GM12878 (cell line): ENCODE measurements at regions not wholly inside any gene's neighbourhood (a gene's known extent, or its start where the extent isn't known, plus 50 kb on each side); places are given as distances from the start of the nearest gene placed in this dataset.

Experiments
- ATAC-seq: fragments of 200-7000 bp; cut with Tn5 transposase; 3 replicates; pipeline ENCODE4 v1.9.1; 2020; ENCODE audit warnings: mild to moderate bottlenecking, moderate library complexity
- BruUV-seq: library from RNA; stranded (reverse); fragments of 400-500 nt; replicated peaks from 2 replicates; lab custom pipeline; 2021; lab: Mats Ljungman, UMichigan
- CTCF ChIA-PET: fragments of 300-600 bp; sonication (Branson Sonifier 250); formaldehyde crosslinking; extraction: SDS; loops from one replicate; lab custom pipeline; 2021; ENCODE audit warnings: inconsistent platforms; lab: Yijun Ruan, JAX
- POLR2A ChIA-PET: fragments of 350-600 bp; formaldehyde crosslinking; extraction: SDS; loops from one replicate; lab custom pipeline; 2021; ENCODE audit warnings: inconsistent platforms; lab: Charles Lee
- RAD21 ChIA-PET: fragments of 300-600 bp; sonication (Branson Sonifier 250); formaldehyde crosslinking; loops from one replicate; lab custom pipeline; 2023; ENCODE audit warnings: antibody characterized with exemption; ENCODE audit not compliant: unreplicated experiment; lab: Charles Lee
- SMC1A ChIA-PET: fragments of 300-600 bp; sonication (Branson Sonifier 250); formaldehyde crosslinking; loops from one replicate; lab custom pipeline; 2023; ENCODE audit not compliant: unreplicated experiment, uncharacterized antibody; lab: Charles Lee
- DNase-seq: peaks from one replicate; pipeline ENCODE4 v3.0.0-alpha.2; 2011; ENCODE audit warnings: low read depth, low spot score
- FAIRE-seq: peaks from 3 replicates; lab custom pipeline; 2011; peaks lifted over from hg19 to GRCh38; lab: Jason Lieb, UNC
- H2AFZ ChIP-seq: 2 replicates; pipeline ENCODE4 v1.6.0; 2011; ENCODE audit warnings: low read depth, low read length, control low read depth; ENCODE audit not compliant: control insufficient read depth
- H3K27ac ChIP-seq: 2 replicates; pipeline ENCODE4 v1.5.1; 2011; ENCODE audit warnings: control low read depth; ENCODE audit not compliant: control insufficient read depth, insufficient read depth
- H3K27me3 ChIP-seq, 2 experiments: replicated peaks in 1 of 2; 2 replicates each; pipeline versions ENCODE4 v1.6.0 to v1.6.1; 2011; ENCODE audit warnings: low read length in 1 of 2; ENCODE audit not compliant: control insufficient read depth in 2 of 2, insufficient read depth in 2 of 2
- H3K36me3 ChIP-seq, 2 experiments: 2 replicates each; pipeline ENCODE4 v1.5.1; 2011; ENCODE audit warnings: low read length in 1 of 2; ENCODE audit not compliant: control insufficient read depth in 2 of 2, insufficient read depth in 2 of 2
- H3K4me1 ChIP-seq: 2 replicates; pipeline ENCODE4 v1.6.1; 2011; ENCODE audit warnings: mild to moderate bottlenecking, low read length, moderate library complexity, mixed read lengths; ENCODE audit not compliant: control insufficient read depth, insufficient read depth
- H3K4me2 ChIP-seq: 2 replicates; pipeline ENCODE4 v1.6.0; 2011; ENCODE audit warnings: control low read depth; ENCODE audit not compliant: control insufficient read depth, insufficient read depth
- H3K4me3 ChIP-seq: fragments of 200-600 bp; sonication (generic); 2 replicates; pipeline ENCODE4 v1.5.1; 2016
- H3K79me2 ChIP-seq: 2 replicates; pipeline ENCODE4 v1.6.0; 2011; ENCODE audit warnings: low read length; ENCODE audit not compliant: control insufficient read depth, insufficient read depth
- H3K9ac ChIP-seq: 2 replicates; pipeline ENCODE4 v1.8.0; 2011; ENCODE audit warnings: low read length, control low read depth, mixed read lengths; ENCODE audit not compliant: control insufficient read depth, insufficient read depth
- H3K9me3 ChIP-seq: replicated peaks from 3 replicates; pipeline ENCODE4 v1.5.1; 2011; ENCODE audit warnings: mild to moderate bottlenecking, low read length; ENCODE audit not compliant: control insufficient read depth, insufficient read depth
- H4K20me1 ChIP-seq: 2 replicates; pipeline ENCODE4 v1.6.0; 2011; ENCODE audit not compliant: control insufficient read depth, insufficient read depth
- BCL11A ChIP-seq: IDR thresholded peaks from 2 replicates; pipeline ENCODE4 v1.6.1; 2011; ENCODE audit warnings: low read depth, low read length
- DPF2 ChIP-seq: fragments of 450-650 bp; IDR thresholded peaks from 2 replicates; pipeline ENCODE4 v1.6.1; 2017; ENCODE audit warnings: mild to moderate bottlenecking
- FOXK2 ChIP-seq: fragments of 450-650 bp; IDR thresholded peaks from 2 replicates; pipeline ENCODE4 v1.6.1; 2017; ENCODE audit warnings: mild to moderate bottlenecking, moderate library complexity
- GABPA ChIP-seq: IDR thresholded peaks from 2 replicates; pipeline ENCODE4 v1.6.1; 2014; ENCODE audit warnings: antibody characterized with exemption, low read depth, mild to moderate bottlenecking, inconsistent platforms
- JUND ChIP-seq: IDR thresholded peaks from 2 replicates; pipeline ENCODE4 v1.6.1; 2012; ENCODE audit warnings: low read depth, mild to moderate bottlenecking, low read length, improper control_type of control experiment, moderate library complexity
- NFIC ChIP-seq: IDR thresholded peaks from 2 replicates; pipeline ENCODE4 v1.6.1; 2012; ENCODE audit warnings: low read depth, mild to moderate bottlenecking, inconsistent platforms, low read length, moderate library complexity
- NFYA ChIP-seq: IDR thresholded peaks from 2 replicates; pipeline ENCODE4 v1.6.1; 2011; ENCODE audit warnings: low read depth, mild to moderate bottlenecking, low read length, improper control_type of control experiment, borderline replicate concordance
- NKRF ChIP-seq: fragments of 450-650 bp; conservative IDR thresholded peaks from 2 replicates; pipeline ENCODE4 v1.6.1; 2017; ENCODE audit warnings: mild to moderate bottlenecking, moderate library complexity
- NR2F1 ChIP-seq: fragments of 450-650 bp; conservative IDR thresholded peaks from 2 replicates; pipeline ENCODE4 v1.6.1; 2017; ENCODE audit warnings: mild to moderate bottlenecking
- PAX8 ChIP-seq: fragments of 450-650 bp; IDR thresholded peaks from 2 replicates; pipeline ENCODE4 v1.6.1; 2017; ENCODE audit warnings: mild to moderate bottlenecking, moderate library complexity
- POLR2A ChIP-seq: IDR thresholded peaks from 2 replicates; pipeline ENCODE4 v1.6.1; 2011; ENCODE audit warnings: low read depth, mild to moderate bottlenecking, low read length
- POLR2AphosphoS5 ChIP-seq: IDR thresholded peaks from 2 replicates; pipeline ENCODE4 v1.6.1; 2011; ENCODE audit warnings: mild to moderate bottlenecking, low read length, inconsistent platforms
- POU2F2 ChIP-seq: IDR thresholded peaks from 3 replicates; pipeline ENCODE4 v1.6.1; 2011; ENCODE audit warnings: low read depth, mild to moderate bottlenecking, low read length, borderline replicate concordance
- SMAD1 ChIP-seq: fragments of 450-650 bp; IDR thresholded peaks from 2 replicates; pipeline ENCODE4 v1.6.1; 2018; ENCODE audit warnings: mild to moderate bottlenecking, low read depth; ENCODE audit not compliant: partially characterized antibody
- WGBS: methylation state at CpG from one replicate; pipeline ENCODE4 v1.1.6; 2016; ENCODE audit warnings: low lambda C conversion rate; ENCODE audit not compliant: insufficient replicate concordance, insufficient coverage; ENCODE audit errors: missing lambda C conversion rate; 5-methylcytosine and 5-hydroxymethylcytosine counted together
- in situ Hi-C: fragments of 300-500 bp; cut with MboI; formaldehyde crosslinking; loops from 9 replicates; pipeline ENCODE4 v1.14.3; 2018; ENCODE audit warnings: mixed read lengths
- intact Hi-C: fragments of 100-400 bp; cut with micrococcal nuclease; formaldehyde crosslinking; loops from one replicate; pipeline ENCODE4 v1.14.2; 2022; ENCODE audit not compliant: unreplicated experiment
- TF ChIP-seq, protein P1 (sequence below): fragments of 450-650 bp; IDR thresholded peaks from 2 replicates; pipeline ENCODE4 v1.6.1; 2018; ENCODE audit warnings: borderline replicate concordance, mild to moderate bottlenecking; ENCODE audit not compliant: partially characterized antibody
- TF ChIP-seq, protein P2 (sequence below): fragments of 150-350 bp; IDR thresholded peaks from 2 replicates; pipeline ENCODE4 v1.6.1; 2016; ENCODE audit warnings: low read depth, low read length
- TF ChIP-seq, protein P3 (sequence below): IDR thresholded peaks from 2 replicates; pipeline ENCODE4 v1.6.1; 2012; ENCODE audit warnings: low read depth, low read length, improper control_type of control experiment

DNA sequence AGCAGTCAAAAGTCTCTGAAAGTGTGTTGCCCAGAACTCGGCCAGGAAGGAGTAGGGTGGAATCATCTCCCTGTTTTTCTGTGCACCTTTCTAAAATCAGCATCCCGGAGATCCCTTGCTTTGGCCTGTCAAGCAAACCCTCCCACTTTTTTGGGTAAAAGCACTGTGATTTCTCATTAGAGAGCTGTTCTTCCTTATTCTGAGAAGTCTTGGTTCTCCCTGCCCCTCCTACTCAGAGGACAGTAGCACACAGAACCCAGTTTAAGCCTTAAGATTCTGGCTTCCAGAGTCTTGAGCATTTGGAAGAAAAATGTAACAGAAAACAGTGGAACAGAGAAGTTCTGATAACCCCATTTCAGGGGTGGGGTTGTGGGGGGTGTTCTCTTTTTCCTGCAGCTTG, 52.6 kb upstream of the KATNAL1 start (continued):
- TF ChIP-seq NKRF, result no peak
- no peak for TF ChIP-seq POU2F2
- no peak for TF ChIP-seq BCL11A
- no peak for TF ChIP-seq POLR2A
- TF ChIP-seq NR2F1, result no peak
- TF ChIP-seq, protein P1, sequence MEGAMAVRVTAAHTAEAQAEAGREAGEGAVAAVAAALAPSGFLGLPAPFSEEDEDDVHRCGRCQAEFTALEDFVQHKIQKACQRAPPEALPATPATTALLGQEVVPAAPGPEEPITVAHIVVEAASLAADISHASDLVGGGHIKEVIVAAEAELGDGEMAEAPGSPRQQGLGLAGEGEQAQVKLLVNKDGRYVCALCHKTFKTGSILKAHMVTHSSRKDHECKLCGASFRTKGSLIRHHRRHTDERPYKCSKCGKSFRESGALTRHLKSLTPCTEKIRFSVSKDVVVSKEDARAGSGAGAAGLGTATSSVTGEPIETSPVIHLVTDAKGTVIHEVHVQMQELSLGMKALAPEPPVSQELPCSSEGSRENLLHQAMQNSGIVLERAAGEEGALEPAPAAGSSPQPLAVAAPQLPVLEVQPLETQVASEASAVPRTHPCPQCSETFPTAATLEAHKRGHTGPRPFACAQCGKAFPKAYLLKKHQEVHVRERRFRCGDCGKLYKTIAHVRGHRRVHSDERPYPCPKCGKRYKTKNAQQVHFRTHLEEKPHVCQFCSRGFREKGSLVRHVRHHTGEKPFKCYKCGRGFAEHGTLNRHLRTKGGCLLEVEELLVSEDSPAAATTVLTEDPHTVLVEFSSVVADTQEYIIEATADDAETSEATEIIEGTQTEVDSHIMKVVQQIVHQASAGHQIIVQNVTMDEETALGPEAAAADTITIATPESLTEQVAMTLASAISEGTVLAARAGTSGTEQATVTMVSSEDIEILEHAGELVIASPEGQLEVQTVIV, result no peak
- TF ChIP-seq FOXK2, result no peak

DNA sequence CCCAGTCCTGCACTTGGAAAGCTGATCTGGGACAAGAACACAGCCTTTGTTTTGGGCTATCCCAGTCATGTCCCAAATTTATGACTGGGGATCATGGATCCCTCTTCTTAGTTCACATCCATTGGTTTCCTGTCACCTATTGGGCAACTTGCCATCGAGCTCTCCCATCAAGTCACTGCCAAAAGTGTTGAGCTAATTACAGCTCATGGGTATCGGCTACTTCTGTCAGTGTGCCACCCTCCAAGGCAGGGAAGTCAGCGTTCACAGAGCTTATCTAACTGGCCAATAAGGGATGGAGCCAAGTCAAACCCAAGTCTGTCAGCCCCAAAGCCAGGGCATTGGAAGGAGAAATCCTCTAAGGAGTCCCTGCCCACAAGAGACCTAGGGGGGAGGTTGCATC, 53.2 kb upstream of the KATNAL1 start:
- BruUV-seq, result no TSS peak
- 97% methylated on average over 3 of the region's 3 CpGs for WGBS
- Histone ChIP-seq H3K4me2 (no peak overlapping the region), H3K9ac (no peak overlapping the region), H3K9me3 (no peaks in the 10 kb centered on the region), H3K27ac (no peak overlapping the region), H2AFZ (no peak overlapping the region), H3K79me2 (no peaks in the 10 kb centered on the region), H3K4me1 (no peaks in the 10 kb centered on the region), H4K20me1 (no peaks in the 10 kb centered on the region), H3K27me3 (no peaks in the 10 kb centered on the region), H3K36me3 (no peaks in the 10 kb centered on the region), H3K4me3 (no peak overlapping the region)
- no peak for ATAC-seq
- FAIRE-seq, result no peak
- in situ Hi-C loops (no loop called here), intact Hi-C loops (no loop called here)
- ChIA-PET RAD21 (interaction anchor here (0.6 kb wide), 1 partner anchor 32 kb away, joined by 3 read pairs; no protein-coding TSS in a partner anchor), SMC1A (interaction anchor here (1.2 to 2.1 kb wide), 3 partner anchors 9 to 27 kb away, joined by 3 to 8 read pairs (median 5); no protein-coding TSS in a partner anchor), POLR2A (no interaction called here), CTCF (interaction anchor here (1.3 kb wide), 1 partner anchor 19 kb away, joined by 3 read pairs; no protein-coding TSS in a partner anchor)
- DNase-seq, result no peak
- TF ChIP-seq SMAD1 (no peak), PAX8 (no peak), NFYA (no peak), GABPA (no peak), NFIC (no peak), DPF2 (no peak), POLR2AphosphoS5 (no peak), JUND (no peak)
- TF ChIP-seq, protein P2, sequence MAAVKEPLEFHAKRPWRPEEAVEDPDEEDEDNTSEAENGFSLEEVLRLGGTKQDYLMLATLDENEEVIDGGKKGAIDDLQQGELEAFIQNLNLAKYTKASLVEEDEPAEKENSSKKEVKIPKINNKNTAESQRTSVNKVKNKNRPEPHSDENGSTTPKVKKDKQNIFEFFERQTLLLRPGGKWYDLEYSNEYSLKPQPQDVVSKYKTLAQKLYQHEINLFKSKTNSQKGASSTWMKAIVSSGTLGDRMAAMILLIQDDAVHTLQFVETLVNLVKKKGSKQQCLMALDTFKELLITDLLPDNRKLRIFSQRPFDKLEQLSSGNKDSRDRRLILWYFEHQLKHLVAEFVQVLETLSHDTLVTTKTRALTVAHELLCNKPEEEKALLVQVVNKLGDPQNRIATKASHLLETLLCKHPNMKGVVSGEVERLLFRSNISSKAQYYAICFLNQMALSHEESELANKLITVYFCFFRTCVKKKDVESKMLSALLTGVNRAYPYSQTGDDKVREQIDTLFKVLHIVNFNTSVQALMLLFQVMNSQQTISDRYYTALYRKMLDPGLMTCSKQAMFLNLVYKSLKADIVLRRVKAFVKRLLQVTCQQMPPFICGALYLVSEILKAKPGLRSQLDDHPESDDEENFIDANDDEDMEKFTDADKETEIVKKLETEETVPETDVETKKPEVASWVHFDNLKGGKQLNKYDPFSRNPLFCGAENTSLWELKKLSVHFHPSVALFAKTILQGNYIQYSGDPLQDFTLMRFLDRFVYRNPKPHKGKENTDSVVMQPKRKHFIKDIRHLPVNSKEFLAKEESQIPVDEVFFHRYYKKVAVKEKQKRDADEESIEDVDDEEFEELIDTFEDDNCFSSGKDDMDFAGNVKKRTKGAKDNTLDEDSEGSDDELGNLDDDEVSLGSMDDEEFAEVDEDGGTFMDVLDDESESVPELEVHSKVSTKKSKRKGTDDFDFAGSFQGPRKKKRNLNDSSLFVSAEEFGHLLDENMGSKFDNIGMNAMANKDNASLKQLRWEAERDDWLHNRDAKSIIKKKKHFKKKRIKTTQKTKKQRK, result no peak
- TF ChIP-seq, protein P3, sequence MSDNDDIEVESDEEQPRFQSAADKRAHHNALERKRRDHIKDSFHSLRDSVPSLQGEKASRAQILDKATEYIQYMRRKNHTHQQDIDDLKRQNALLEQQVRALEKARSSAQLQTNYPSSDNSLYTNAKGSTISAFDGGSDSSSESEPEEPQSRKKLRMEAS, result no peak
